HG02852 (cell line): ENCODE measurements at regions not wholly inside any gene's neighbourhood (a gene's known extent, or its start where the extent isn't known, plus 50 kb on each side); places are given as distances from the start of the nearest gene placed in this dataset.

Experiments used
- ATAC-seq: cut with Tn5 transposase; IDR thresholded peaks from one replicate; pipeline ENCODE4 v1.9.1; 2021; ENCODE audit warnings: mild to moderate bottlenecking, moderate library complexity; ENCODE audit not compliant: unreplicated experiment

DNA sequence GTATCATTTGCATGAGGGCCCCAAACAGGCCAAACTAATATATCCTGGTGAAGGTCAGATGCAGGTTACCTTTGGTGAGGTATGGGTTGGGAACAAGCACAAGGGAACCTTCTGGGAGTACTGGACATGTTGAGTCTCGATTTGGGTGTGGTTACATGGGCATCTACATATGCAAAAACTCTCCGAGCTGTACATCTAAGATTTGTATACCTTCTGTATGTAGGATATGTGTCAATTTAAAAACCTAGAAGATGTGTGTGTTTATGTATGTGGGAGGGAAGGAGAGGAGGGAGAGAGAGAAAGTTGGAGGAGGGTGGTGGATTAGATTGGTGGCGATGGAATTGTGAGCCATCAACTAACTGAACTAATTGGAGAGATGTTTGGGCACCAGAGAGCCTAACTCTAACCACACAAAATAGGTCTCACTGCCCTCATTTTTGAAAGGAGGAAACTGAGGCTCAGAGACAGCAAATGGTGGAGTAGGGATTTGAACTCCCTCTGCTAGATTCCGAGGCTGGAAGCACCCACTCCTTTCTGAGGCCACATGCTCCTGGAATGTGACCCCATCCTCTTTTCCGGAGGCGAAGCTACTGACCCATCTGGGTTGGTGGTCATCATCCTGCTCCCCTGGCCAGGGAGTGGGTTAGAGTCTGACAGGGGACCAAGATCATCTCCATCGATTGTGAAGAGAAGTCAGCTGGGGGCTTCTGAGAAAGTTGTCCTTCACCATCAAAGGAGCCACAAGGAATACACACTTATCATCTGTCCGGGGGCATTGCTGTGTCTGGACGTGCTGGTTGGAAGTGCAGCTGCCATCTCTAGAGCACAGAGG lies 107.3 kb upstream of the MYCN start:
- ATAC-seq = no peak

- ATAC-seq = no peak
These were observed 106.6 kb upstream of the MYCN start for GRCh38 chr2:15833731-15834130.

DNA sequence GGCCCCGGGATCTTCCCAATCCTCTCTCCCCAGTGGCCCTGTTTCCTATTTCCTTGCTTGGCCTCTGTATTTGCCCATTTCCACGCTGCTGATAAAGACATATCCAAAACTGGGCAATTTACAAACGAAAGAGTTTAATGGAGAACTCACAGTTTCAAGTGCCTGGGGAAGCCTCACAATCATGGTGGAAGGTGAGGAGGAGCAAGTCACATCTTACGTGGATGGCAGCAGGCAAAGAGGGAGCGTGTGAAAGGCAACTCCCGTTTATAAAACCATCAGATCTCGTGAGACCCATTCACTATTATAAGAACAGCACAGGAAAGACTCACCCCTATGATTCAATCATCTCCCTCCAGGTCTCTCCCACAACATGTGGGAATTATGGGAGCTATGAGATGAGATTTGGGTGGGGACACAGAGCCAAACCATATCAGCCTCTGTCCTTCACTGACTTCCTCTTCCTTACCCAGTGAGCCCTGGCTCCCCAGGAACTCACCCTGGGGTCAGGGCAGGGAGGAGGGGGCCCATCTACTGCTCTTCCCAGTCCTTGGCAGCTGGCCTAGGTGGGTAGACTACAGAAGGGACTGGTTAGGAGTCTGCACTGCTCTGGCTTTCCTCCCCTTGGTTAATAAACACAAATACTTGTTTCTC lies 105.8 kb upstream of the MYCN start:
- ATAC-seq = no peak

- no peak for ATAC-seq
These were observed 104.2 kb upstream of the MYCN start for GRCh38 chr2:15835991-15836688.

- ATAC-seq = no peak
These were observed 103.4 kb upstream of the MYCN start for GRCh38 chr2:15836689-15837610.

DNA sequence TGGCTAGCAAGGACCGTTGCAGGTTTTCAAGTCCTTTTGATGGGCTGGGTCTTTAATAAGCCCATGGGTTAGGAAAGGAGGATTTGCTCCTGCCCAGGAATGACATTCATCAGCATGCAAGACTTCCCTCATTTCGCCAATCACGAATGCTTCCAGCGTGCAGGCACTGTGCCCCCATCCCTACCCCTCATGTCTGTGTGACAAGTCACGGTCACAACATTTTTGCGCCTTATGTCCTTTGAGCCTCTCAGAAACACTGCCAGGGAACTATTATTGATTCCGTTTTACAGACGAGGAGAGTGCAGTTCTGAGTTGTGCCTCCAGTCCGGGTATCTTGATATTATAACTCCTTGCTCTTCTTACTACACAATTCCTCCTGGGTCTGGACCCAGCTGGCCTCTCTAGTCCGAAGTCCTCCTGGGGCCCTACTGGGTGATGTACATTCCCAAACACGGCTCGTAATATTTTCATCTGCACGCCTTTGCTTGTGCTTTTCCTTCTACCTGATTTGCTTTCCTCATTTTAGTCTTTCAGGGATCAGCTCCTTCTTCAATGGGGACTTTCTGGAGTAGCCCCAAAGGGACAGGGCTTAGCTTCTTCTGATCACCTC lies 101.8 kb upstream of the MYCN start:
- no peak for ATAC-seq

DNA sequence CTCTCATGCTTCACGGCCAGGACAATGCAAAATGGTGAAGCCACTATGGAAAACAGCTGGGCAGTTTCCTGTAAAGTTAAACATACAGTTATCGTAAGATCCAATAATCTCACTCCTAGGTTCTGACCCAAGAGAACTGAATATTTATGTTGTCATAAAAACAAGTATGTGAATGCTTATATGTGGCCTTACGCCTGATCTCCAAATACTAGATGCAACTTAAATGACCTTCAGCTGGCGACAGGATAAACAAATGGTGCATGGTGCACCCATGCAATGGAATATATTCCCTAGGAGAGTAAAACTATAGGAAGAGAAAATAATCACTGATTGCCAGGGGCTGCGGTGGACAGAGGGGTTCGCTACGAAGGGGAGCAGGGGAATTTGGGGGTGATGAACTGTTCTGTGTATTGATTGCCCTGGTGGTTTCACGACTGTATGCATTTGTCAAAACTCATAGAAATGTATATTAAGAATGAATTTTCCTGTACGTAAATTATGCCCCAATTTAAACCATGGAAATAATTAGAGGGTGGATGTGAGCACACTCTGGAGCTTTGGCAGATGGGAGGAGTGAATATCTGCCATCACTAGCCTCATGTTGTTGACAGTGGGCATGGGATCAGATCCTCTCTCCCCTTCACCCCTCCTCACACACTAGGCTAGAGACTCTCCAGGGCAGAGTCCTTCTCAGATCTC lies 100.8 kb upstream of the MYCN start:
- ATAC-seq = no peak

DNA sequence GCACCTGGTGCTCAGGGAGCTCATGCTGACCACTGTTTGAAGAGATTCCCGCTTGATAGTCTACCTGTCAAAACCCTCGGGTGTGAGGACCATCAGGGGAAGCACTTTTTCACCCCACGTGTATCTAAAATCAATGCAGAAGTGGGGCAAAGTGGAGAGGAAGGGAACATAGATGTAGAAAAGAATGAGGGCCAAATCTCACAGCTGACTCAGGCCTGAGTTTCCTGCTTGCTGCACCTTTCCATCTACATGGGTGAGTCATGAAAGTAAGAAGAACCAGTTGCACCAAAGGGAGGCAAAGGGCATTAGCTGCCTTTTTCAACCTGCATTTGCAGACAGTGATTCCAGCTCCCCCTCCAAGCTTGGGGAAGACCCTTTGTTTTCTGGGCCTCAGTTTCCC lies 100.2 kb upstream of the MYCN start:
- no peak for ATAC-seq

- ATAC-seq = no peak
These were observed 99.4 kb upstream of the MYCN start for GRCh38 chr2:15840969-15841368.

- ATAC-seq = no peak
These were observed 98.4 kb upstream of the MYCN start for GRCh38 chr2:15841776-15842560.

GRCh38 chr2:15842758-15843666 lies 97.3 kb upstream of the MYCN start:
- no peak for ATAC-seq

- ATAC-seq = no peak
These were observed 96.0 kb upstream of the MYCN start for GRCh38 chr2:15844211-15844801.

DNA sequence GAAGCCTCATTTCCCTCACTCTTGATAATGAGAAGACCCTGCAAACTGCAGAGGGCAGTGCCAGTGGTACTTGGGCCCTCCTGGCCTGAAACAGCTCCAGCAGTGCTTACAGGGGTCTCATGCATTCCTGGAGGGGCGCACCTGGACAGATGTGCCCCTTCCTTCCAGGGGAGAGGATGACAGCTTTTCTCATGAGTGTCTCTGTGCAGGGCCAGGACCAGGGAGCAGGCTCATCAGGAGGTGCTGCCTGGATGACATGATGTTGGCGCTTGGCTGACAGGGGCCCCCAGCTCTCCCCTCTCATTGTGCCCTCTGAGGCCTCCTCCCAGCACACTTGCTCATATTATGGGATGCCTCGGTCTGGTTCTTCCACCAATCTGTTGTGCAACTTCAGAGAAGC lies 95.1 kb upstream of the MYCN start:
- no peak for ATAC-seq

DNA sequence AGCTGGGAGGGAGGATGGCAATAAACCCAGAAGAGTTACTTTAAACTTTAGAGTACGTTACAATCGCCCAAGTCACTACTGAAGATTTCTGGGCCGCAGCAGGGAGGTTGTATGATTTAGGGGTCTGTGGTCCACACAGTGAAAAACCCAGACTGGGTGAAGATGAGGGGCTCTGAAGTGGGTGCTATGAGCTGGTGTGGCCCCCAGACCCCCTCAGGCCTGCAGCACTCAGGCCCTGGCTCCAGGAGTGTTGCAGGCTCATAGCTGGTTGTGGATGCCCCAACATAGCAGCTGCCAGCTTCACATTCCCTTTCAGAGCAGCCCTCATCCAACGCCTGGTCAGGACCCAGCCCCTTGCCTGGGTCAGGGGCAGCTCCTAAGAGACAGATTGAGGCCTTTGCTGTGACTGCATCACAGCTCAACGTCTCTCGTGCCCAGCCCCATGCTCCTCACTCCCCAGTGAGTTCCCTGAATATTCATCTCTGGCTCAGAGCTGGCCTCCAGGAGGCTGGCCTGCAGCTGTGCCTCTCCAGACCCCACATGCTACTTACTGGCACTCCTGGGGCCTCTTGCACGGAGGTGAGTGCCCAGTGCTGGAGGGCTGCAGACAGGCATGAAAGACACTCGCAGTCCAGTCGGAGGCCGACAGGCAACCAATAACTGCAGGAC lies 94.5 kb upstream of the MYCN start:
- no peak for ATAC-seq

DNA sequence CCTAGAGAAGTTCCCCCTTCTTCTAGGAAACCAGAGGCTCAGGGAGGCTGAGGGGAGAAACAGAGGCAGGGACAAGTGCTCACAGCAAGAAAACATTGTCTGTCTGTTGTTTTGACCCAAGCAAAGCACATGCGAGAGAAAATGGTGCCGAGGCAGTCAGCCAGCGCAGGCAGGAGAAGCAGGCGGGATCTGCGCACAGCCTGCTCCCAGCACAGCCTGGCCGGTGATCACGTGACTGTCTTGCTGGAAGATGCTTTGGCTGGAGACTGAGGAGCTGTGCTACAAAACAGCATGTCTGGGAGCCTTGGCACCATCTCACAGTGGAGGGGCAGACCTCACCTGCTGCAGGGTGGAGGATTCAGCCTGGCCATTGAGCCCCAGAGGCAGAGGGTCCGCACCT lies 93.7 kb upstream of the MYCN start:
- no peak for ATAC-seq

DNA sequence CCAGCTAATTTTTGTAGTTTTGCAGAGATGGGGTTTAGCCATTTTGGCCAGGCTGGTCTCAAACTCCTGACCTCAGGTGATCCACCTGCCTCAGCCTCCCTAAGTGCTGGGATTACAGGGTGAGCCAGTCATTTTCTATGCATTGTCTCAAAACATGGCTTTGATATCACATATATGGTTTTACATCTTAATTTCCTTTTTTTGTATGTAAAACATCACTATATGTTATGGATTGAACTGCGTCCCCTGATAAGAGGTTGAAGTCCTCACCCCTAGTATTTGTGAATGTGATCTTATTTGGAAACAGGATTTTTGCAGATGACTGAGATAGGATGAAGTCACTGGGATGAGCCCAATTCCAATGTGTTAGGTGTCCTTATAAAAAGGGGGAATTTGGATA lies 89.8 kb upstream of the MYCN start:
- no peak for ATAC-seq

GRCh38 chr2:15851076-15851693 lies 89.2 kb upstream of the MYCN start:
- no peak for ATAC-seq
